ENCODE measurements at regions not wholly inside any gene's neighbourhood (a gene's known extent, or its start where the extent isn't known, plus 50 kb on each side); places are given as distances from the start of the nearest gene placed in this dataset.

GRCh38 chr11:11129118-11129517 lies 223.9 kb downstream of the CSNK2A3 start:
- TF ChIP-seq BHLHE40 (IDR thresholded peaks at IDR 0.05; ENCODE audit: borderline replicate concordance in 1 of 2, low read depth in 2 of 2, low read length in 1 of 2) = no peak
- TF ChIP-seq CREB1 (IDR thresholded peaks at IDR 0.05; ENCODE audit: low read depth) = no peak
- TF ChIP-seq BMI1 (IDR thresholded peaks at IDR 0.05; ENCODE audit: borderline replicate concordance) = no peak
- TF ChIP-seq NFYB (IDR thresholded peaks at IDR 0.05; ENCODE audit: insufficient read depth, low read depth, low read length) = no peak
- TF ChIP-seq YY1 (IDR thresholded peaks at IDR 0.05; ENCODE audit: low read depth, low read length) = no peak
